Lung microvascular endothelial cell (primary cell): ENCODE measurements at regions not wholly inside any gene's neighbourhood (a gene's known extent, or its start where the extent isn't known, plus 50 kb on each side); places are given as distances from the start of the nearest gene placed in this dataset.

Source experiments
- DNase-seq, 2 donors: peaks; one replicate each; pipeline versions ENCODE4 v3.0.0 to v3.0.0-alpha.2; 2010; ENCODE audit warnings: low read depth in 2 of 2

DNA sequence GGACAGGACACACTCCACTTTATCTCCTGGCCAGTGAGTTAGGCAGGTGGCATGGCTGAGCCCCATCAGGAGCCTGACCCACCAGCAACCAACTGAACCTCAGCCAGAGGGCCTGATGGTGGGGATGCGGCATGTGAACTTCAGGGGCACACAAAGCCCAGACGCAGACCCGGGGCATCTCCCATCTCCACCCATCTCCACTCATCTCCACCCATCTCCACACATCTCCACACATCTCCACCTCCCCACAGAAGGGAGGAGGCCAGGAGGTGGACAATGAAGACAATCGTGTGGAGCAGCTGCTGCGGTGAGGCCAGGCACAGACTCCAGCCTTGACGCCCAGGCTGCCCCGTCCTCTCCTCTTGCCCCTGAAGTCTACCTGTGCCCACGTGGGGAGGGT, 340.8 kb downstream of the CTTN start:
- no peak for DNase-seq

DNA sequence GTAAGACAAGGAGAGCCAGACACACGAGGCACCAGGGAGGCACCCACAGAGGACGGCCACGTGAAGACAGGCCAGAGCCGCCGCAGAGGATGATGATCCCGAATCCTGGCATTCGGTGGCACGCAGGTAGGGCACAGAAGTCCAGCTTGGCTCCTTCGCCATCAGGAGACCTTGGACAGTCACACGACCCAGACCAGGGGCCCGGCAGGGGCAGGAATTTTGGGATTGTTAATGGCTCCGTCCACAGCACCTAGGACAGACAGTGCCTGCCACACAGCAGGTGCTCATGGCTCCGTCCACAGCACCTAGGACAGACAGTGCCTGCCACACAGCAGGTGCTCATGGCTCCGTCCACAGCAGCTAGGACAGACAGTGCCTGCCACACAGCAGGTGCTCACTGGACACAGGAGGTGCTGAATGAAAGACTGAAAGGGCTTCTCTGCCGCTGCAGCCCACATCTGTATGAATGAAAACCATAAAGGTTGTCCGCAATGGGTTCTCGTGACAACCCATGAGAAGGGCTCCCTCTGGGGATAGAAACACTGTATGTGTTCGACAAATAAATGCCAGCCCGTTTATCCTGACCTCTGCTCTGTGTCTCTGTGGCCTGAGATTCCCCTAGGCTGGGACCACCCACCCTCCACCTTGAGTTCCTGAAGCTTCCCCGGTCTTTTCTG, 341.6 kb downstream of the CTTN start:
- DNase-seq, result no peak

DNA sequence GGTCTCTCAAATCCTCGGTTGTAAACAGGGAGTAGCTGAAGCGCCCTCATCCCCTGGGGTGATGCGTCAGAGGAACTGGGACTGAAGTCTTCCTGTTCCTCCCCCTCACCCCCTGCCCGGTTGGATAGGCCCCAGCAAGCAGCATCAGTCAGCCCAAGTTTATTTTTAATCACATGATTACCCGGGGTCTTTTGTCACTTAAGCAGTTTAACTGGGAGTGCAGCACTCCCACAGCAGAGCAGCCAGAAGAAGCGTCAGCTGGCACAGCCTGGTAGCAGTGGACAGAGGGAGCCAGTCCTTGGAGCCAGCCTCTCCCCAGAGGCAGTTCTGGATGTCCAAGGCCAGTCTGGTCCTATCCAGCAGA, 342.1 kb downstream of the CTTN start:
- no peak for DNase-seq

DNA sequence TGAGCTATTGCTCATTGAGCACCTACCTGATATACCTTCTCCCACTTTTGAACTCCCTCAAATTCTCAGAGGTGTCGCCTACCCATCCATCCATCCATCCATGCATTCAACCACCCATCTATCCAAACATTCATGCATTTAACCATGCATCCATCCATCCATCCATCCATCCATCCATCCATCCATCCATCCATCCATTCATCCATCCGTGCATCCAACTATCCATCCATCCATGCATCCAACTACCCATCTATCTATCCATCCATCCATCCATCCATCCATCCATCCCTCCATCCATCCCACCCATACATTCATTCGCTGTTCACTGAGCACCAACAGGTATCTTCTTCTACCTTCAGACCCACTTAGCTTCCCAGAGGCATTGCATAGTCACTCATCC, 342.8 kb downstream of the CTTN start:
- DNase-seq, result no peak

- DNase-seq, result no peak
Observed at GRCh38 chr11:70742553-70743291, 344.4 kb downstream of the CTTN start.

DNA sequence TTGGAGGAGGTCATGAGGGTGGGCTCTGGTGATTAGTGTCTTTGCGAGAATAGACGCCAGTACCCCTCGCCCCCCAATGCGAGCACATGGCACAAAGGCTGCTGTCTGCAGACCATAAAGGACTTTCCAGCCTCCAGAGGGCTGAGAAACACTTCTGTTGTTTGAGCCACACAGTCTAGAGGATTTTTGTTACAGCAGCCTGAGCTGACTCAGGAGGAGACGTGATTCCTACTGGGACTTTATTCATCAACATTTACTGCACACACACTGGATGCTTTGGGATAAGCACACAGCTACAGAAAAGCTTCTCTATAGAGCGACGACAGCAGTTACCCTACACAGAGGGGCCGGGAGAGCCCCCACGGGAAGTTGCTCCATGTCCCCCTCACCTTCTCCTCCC, 345.0 kb downstream of the CTTN start:
- DNase-seq, result no peak

- DNase-seq, result no peak
Observed at GRCh38 chr11:70743941-70744351, 345.6 kb downstream of the CTTN start.

DNA sequence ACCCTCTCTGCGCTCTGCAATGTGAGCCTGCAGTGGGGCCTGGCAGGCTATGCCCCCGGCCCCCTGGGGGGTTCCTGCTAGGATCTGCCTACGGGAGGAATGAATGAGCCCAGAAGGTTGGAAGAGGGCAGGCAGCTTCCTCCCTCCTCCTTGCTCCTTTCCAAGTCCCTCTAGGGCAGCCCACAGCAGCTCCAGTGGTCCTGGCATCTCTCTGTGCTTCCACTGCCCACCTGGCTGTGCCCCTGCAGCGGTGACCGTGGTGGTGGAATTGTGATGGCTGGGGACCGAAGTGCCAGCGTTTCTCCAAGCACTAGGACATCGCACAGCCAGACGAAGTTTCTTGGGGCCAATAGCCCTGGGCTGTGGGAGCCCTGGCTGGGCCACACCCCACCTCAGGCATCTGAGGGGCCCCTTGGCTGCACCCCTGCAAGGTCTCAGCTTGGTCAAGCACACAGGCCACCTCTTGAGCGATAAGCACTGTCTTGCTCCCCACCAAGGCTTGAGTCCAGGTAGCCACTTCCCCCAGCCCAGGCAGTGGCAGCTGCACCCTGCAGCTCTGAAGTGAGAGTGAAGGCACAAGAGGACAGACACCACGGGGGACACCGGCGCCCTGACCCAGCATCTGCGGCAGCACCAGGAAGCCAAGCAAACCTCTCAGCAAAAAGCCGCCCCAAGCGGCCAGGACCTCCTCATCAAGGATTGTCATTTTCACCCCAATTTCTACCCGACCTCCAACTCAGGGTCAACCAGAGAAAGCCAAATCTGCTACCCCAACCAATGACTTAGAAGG, 346.3 kb downstream of the CTTN start:
- DNase-seq, result no peak

- DNase-seq, result no peak
Observed at GRCh38 chr11:70745451-70745850, 347.1 kb downstream of the CTTN start.

DNA sequence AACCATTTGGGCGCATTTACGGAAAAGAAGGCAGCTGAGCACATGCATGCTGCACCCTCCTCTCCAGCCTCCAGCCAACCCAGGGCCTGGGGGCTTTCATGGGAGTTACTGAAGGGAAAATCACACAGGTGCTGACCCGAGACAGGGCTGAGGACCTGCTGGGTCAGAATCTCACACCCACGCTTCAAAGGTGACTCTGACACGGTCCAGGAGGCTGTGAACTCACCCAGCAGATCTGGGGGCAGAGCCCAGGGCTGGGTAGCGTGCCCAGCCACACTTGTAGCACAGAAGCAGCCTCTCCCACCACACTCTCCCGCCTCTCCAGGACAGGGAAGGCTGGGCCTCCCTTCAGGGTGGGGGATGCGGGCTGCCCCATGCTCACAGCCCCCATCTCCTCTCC, 347.6 kb downstream of the CTTN start:
- DNase-seq, result no peak

- DNase-seq, result no peak
Observed at GRCh38 chr11:70746351-70746750, 348.0 kb downstream of the CTTN start.

GRCh38 chr11:70747285-70747684, 349.0 kb downstream of the CTTN start:
- no peak for DNase-seq

GRCh38 chr11:70747921-70748320, 349.6 kb downstream of the CTTN start:
- no peak for DNase-seq

GRCh38 chr11:70751142-70751734, 352.9 kb downstream of the CTTN start:
- no peak for DNase-seq

GRCh38 chr11:70755410-70756158, 357.3 kb downstream of the CTTN start:
- peak; percentile 65 to 67 for DNase-seq

- no peak for DNase-seq
Observed at GRCh38 chr11:70756341-70756740, 358.0 kb downstream of the CTTN start.

- no peak for DNase-seq
Observed at GRCh38 chr11:70756756-70757155, 358.4 kb downstream of the CTTN start.

DNA sequence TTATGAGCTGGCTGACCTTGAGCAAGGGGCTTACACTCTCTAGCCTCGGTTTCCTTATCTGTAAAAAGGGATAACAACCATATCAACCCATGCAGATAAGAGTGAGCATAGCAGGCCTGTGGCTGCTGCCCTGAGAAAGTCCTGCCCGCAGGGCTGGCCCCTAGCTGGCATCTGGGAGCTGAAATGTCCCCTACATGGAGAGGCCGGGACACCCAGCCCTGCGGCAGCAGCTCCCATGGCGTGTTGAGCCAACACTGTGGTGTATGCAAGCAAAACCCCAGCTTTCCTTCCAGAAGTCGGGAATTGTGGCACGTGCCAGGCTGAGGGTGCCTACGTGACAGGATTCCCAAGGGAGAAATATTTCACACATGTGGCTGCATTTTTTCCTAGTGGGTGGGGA, 358.9 kb downstream of the CTTN start:
- DNase-seq, result no peak

DNA sequence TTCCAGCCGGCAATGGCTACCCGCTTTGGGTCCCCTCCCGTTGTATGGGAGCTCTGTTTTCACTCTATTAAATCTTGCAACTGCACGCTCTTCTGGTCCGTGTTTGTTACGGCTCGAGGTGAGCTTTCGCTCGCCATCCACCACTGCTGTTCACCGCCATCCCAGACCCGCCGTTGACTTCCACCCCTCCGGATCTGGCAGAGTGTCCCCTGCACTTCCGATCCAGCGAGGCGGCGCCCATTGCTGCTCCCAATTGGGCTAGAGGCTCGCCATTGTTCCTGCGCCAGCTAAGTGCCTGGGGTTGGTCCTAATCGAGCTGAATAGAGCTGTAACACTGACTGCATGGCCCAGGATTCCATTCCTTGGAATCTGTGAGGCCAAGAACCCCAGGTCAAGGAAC, 359.9 kb downstream of the CTTN start:
- DNase-seq, result no peak

DNA sequence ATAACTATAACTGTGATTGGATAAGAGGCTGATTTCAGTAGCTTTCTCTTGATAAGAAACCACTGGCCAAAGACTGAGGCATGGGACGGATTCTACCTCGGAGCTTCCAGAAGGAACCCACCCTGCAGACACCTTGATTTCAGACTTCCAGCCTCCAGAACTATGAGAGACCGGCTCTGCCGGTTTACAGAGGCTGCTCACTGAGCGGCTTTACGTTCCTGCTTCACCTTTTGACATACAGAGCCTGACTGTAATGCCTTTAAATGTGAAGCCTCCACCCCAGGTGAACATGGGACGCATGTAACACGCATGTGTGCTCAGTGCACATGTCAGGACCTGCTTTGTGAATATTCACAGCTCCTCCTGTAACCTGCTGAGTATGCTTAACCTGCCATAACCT, 361.5 kb downstream of the CTTN start:
- no peak for DNase-seq

DNA sequence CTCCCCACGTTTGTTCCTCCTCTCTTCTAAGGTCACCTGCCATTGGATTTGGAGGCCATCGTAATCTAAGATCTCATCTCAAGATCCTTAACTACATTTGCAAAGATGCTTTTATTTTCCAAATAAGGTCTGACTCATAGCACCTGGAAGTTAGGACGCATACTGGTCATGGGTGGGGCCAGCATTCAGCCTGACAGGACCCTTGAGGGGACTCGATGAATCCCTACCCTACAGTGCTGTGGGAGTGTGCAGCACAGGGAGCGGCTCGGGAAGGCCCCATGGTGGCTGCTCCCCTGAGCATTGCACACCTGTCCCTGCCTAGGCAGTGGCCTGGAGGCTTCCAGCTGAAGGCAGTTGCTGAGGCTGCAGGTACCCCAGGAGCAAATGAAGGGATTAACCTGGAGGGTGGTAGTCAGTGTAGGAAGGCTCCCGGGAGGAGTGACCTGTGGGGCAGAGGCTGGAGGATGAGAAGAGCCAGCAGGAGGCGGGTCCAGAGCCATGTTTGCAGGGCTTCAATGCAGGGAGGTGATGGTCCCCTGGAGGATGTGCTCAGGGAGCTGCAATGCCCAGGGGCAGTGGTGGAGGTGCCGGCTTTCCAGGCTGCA, 362.2 kb downstream of the CTTN start:
- no peak for DNase-seq
